IPS-NIHi7 (cell line): ENCODE measurements at regions not wholly inside any gene's neighbourhood (a gene's known extent, or its start where the extent isn't known, plus 50 kb on each side); places are given as distances from the start of the nearest gene placed in this dataset.
"Not testable (repeated sequence)": the region's sequence is repeated elsewhere in the genome, so short reads cannot be mapped to it uniquely, and the experiment has no call there.

Source experiments
- DNase-seq: peaks from one replicate; pipeline ENCODE4 v3.0.0; 2012; ENCODE audit warnings: mixed read lengths; ENCODE audit errors: extremely low spot score

- DNase-seq, result no peak
Measured at GRCh38 chr5:110872200-110872599, 133.4 kb downstream of the SLC25A46 start.

- DNase-seq, result no peak
Measured at GRCh38 chr5:110872963-110873362, 134.2 kb downstream of the SLC25A46 start.

- DNase-seq, result no peak
Measured at GRCh38 chr5:110873773-110874437, 135.1 kb downstream of the SLC25A46 start.

- not testable (repeated sequence) for DNase-seq
Measured at GRCh38 chr5:110875115-110875514, 136.3 kb downstream of the SLC25A46 start.

- DNase-seq, result no peak
Measured at GRCh38 chr5:110878115-110878514, 139.3 kb downstream of the SLC25A46 start.

- DNase-seq, result no peak
Measured at GRCh38 chr5:110879675-110880074, 140.9 kb downstream of the SLC25A46 start.

GRCh38 chr5:110880413-110880812 lies 141.6 kb downstream of the SLC25A46 start:
- DNase-seq, result no peak

- DNase-seq, result no peak
Measured at GRCh38 chr5:110884005-110884404, 145.2 kb downstream of the SLC25A46 start.

- not testable (repeated sequence) for DNase-seq
Measured at GRCh38 chr5:110887170-110887569, 148.4 kb downstream of the SLC25A46 start.

GRCh38 chr5:110893854-110894483 lies 155.2 kb downstream of the SLC25A46 start:
- not testable (repeated sequence) for DNase-seq

GRCh38 chr5:110894805-110895204 lies 156.0 kb downstream of the SLC25A46 start:
- DNase-seq, result no peak

GRCh38 chr5:110896901-110897300 lies 158.1 kb downstream of the SLC25A46 start:
- no peak for DNase-seq

- no peak for DNase-seq
Measured at GRCh38 chr5:110899566-110900412, 161.0 kb downstream of the SLC25A46 start.

GRCh38 chr5:110900829-110901228 lies 162.0 kb downstream of the SLC25A46 start:
- no peak for DNase-seq

- no peak for DNase-seq
Measured at GRCh38 chr5:110903966-110904365, 165.2 kb downstream of the SLC25A46 start.

GRCh38 chr5:110908848-110909247 lies 162.7 kb upstream of the TSLP start:
- no peak for DNase-seq

GRCh38 chr5:110909415-110909814 lies 162.1 kb upstream of the TSLP start:
- no peak for DNase-seq

- DNase-seq, result no peak
Measured at GRCh38 chr5:110909950-110910349, 161.6 kb upstream of the TSLP start.

- no peak for DNase-seq
Measured at GRCh38 chr5:110913221-110913620, 158.3 kb upstream of the TSLP start.

- DNase-seq, result peak; percentile 35
Measured at GRCh38 chr5:110916381-110917049, 155.0 kb upstream of the TSLP start.

GRCh38 chr5:110917161-110917875 lies 154.2 kb upstream of the TSLP start:
- DNase-seq, result no peak
